ENCODE measurements at regions not wholly inside any gene's neighbourhood (a gene's known extent, or its start where the extent isn't known, plus 50 kb on each side); places are given as distances from the start of the nearest gene placed in this dataset.

- Histone ChIP-seq H3K4me1 (no peaks in the 10 kb centered on the region), H3K4me3 (no peak overlapping the region), H3K27me3 (no peaks in the 10 kb centered on the region), H3K27ac (no peak overlapping the region), H3K9me3 (peaks cover 0 to 16% (median 0%) of the 10 kb centered on the region in 4 donors), H3K36me3 (no peaks in the 10 kb centered on the region)
- TF ChIP-seq, protein P1, sequence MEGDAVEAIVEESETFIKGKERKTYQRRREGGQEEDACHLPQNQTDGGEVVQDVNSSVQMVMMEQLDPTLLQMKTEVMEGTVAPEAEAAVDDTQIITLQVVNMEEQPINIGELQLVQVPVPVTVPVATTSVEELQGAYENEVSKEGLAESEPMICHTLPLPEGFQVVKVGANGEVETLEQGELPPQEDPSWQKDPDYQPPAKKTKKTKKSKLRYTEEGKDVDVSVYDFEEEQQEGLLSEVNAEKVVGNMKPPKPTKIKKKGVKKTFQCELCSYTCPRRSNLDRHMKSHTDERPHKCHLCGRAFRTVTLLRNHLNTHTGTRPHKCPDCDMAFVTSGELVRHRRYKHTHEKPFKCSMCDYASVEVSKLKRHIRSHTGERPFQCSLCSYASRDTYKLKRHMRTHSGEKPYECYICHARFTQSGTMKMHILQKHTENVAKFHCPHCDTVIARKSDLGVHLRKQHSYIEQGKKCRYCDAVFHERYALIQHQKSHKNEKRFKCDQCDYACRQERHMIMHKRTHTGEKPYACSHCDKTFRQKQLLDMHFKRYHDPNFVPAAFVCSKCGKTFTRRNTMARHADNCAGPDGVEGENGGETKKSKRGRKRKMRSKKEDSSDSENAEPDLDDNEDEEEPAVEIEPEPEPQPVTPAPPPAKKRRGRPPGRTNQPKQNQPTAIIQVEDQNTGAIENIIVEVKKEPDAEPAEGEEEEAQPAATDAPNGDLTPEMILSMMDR (IDR thresholded peaks at IDR 0.05): no peak
- no peak for TF ChIP-seq POLR2A (IDR thresholded peaks at IDR 0.05)
- no peak for TF ChIP-seq EP300 (IDR thresholded peaks at IDR 0.05)
- WGBS, 2 donors: 74 to 85% methylated on average over 4 of the region's 4 CpGs
- no peak for DNase-seq (ENCODE audit: low spot score in 2 of 2)
Measured at GRCh38 chr15:92315144-92315543, 78.5 kb upstream of the ST8SIA2 start.

DNA sequence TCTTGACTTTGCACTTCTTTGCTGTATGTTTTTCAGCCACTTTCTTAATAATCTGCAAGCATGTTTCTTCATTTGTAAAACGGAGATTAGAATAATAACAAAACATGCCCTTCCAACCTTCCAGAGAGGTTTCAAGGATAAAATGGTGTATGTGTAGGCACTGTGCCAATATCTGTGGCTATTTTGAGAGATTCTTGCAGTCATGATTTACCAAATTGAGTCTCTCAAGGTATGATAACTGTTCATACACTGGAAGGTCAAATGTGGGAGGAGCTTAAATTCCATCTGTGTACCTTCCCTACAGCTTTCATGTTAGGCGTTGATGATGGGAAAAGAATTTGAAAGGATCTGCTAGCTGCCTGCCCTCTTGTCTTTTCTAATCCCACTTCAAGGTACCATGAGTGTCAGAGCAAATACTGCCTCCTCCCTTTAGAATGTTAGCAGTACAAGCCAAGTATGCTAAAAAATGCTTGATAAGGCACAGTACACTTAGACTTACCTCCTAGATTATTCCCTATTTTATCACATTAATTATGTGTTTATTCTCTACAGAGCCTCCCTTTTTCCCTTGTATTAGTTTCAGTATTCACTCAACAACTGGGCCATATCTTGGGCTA is 78.0 kb upstream of the ST8SIA2 start:
- H3K9me3 ChIP-seq: peaks cover 0 to 16% (median 0%) of the 10 kb centered on the region in 4 donors
- WGBS, 2 donors: 39 to 45% methylated on average over 2 of the region's 2 CpGs
- no peaks in the 10 kb centered on the region for H3K4me1 ChIP-seq
- DNase-seq (ENCODE audit: low spot score in 2 of 2): no peak
- TF ChIP-seq, protein P1 (IDR thresholded peaks at IDR 0.05): no peak
- no peak for TF ChIP-seq POLR2A (IDR thresholded peaks at IDR 0.05)
- TF ChIP-seq EP300 (IDR thresholded peaks at IDR 0.05): no peak
- no peak overlapping the region for H3K4me3 ChIP-seq
- no peaks in the 10 kb centered on the region for H3K36me3 ChIP-seq
- H3K27ac ChIP-seq: no peak overlapping the region
- H3K27me3 ChIP-seq: no peaks in the 10 kb centered on the region

DNA sequence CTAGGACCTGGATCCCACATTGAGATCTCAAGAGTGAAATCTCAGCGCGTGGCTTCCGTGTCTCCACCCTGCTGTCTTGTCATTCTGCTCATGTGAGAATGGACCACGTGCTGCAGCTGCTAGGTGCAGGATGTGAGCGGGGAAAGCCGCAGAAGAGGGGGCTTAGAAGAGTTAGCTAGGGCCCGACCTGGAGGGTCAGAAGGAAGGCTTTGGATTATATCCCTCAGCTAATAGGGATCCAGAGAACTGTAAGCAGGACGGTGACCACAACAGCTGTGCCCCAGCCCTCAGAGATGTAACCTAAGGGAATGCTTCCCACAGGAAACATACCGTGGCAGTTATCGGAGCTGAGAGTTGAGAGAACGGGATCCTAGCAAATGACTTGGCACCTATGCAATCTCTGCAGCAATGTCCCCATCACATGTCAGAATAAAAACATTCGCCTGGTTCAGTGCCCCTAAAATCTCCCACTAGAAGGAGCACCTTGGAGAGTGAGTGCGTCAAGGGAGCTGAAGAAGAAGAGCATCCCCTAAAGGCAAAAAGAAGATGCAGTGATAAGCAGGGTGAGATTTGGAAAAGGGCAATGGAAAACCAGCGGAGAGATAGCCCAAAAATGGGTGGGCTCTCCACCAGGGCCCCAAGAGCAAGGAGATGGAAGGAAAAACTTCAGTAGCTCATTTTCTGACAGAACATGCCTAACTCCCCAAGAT is 76.9 kb upstream of the ST8SIA2 start:
- no peak for DNase-seq (ENCODE audit: low spot score in 2 of 2)
- H3K36me3 ChIP-seq: no peaks in the 10 kb centered on the region
- H3K9me3 ChIP-seq: peaks cover 0 to 16% (median 0%) of the 10 kb centered on the region in 4 donors
- no peak for TF ChIP-seq EP300 (IDR thresholded peaks at IDR 0.05)
- TF ChIP-seq, protein P1 (IDR thresholded peaks at IDR 0.05): no peak
- 77 to 81% methylated on average over 14 of the region's 14 CpGs for WGBS, 2 donors
- no peaks in the 10 kb centered on the region for H3K4me1 ChIP-seq
- H3K27ac ChIP-seq: no peak overlapping the region
- H3K4me3 ChIP-seq: no peak overlapping the region
- H3K27me3 ChIP-seq: no peaks in the 10 kb centered on the region

GRCh38 chr15:92320012-92320699 is 73.5 kb upstream of the ST8SIA2 start:
- peaks cover 0 to 13% (median 0%) of the 10 kb centered on the region in 4 donors for H3K4me1 ChIP-seq
- no peak for TF ChIP-seq EP300 (IDR thresholded peaks at IDR 0.05)
- no peak for TF ChIP-seq POLR2A (IDR thresholded peaks at IDR 0.05)
- TF ChIP-seq, protein P1 (IDR thresholded peaks at IDR 0.05): no peak
- 62 to 84% methylated on average over 6 of the region's 6 CpGs for WGBS, 2 donors
- no peaks in the 10 kb centered on the region for H3K27me3 ChIP-seq
- no peaks in the 10 kb centered on the region for H3K9me3 ChIP-seq
- DNase-seq (ENCODE audit: low spot score in 2 of 2): no peak
- no peaks in the 10 kb centered on the region for H3K36me3 ChIP-seq
- no peak overlapping the region for H3K4me3 ChIP-seq
- H3K27ac ChIP-seq: no peak overlapping the region
